PFSK-1 (cell line): ENCODE measurements at regions not wholly inside any gene's neighbourhood (a gene's known extent, or its start where the extent isn't known, plus 50 kb on each side); places are given as distances from the start of the nearest gene placed in this dataset.

Experiments
- FOXP2 ChIP-seq: optimal IDR thresholded peaks from 2 replicates; pipeline ENCODE3; 2011; ENCODE audit warnings: borderline replicate concordance, control low read depth, inconsistent platforms; ENCODE audit not compliant: insufficient read depth; ENCODE audit errors: extremely low read length, extremely low read depth
- POLR2AphosphoS5 ChIP-seq: IDR thresholded peaks from 2 replicates; pipeline ENCODE4 v1.6.1; 2012; ENCODE audit warnings: low read depth, mild to moderate bottlenecking, control low read depth, low read length, moderate library complexity
- REST ChIP-seq, 2 experiments: IDR thresholded peaks; 2 replicates each; pipeline versions ENCODE4 v1.6.1 to v1.8.0; 2011 to 2012; ENCODE audit warnings: low read depth in 2 of 2, low read length in 2 of 2, control low read depth in 1 of 2, inconsistent platforms in 1 of 2, mild to moderate bottlenecking in 1 of 2, moderate library complexity in 1 of 2; ENCODE audit not compliant: insufficient read depth in 1 of 2
- SIN3A ChIP-seq: IDR thresholded peaks from 2 replicates; pipeline ENCODE4 v1.6.1; 2012; ENCODE audit warnings: mild to moderate bottlenecking, low read length, moderate library complexity, borderline replicate concordance; ENCODE audit not compliant: insufficient read depth
- TAF1 ChIP-seq: IDR thresholded peaks from 2 replicates; pipeline ENCODE4 v1.6.1; 2012; ENCODE audit warnings: low read length, control low read depth, borderline replicate concordance; ENCODE audit not compliant: insufficient read depth

- no peak for TF ChIP-seq REST (IDR thresholded peaks at IDR 0.05; ENCODE audit: insufficient read depth in 1 of 2, low read depth in 2 of 2, low read length in 2 of 2)
Measured at GRCh38 chr11:28730889-28731288, 622.7 kb downstream of the METTL15 start.

GRCh38 chr11:28730336-28730735, 622.1 kb downstream of the METTL15 start:
- no peak for TF ChIP-seq TAF1
- TF ChIP-seq POLR2AphosphoS5: no peak
- no peak for TF ChIP-seq SIN3A
- no peak for TF ChIP-seq FOXP2
- TF ChIP-seq REST (IDR thresholded peaks at IDR 0.05; ENCODE audit: insufficient read depth in 1 of 2, low read depth in 2 of 2, low read length in 2 of 2): no peak

- no peak for TF ChIP-seq SIN3A
- no peak for TF ChIP-seq TAF1
- no peak for TF ChIP-seq POLR2AphosphoS5
Measured at GRCh38 chr11:28729339-28729738, 621.2 kb downstream of the METTL15 start.

GRCh38 chr11:28728666-28729065, 620.5 kb downstream of the METTL15 start:
- TF ChIP-seq FOXP2: no peak
- no peak for TF ChIP-seq TAF1
- no peak for TF ChIP-seq REST (IDR thresholded peaks at IDR 0.05; ENCODE audit: insufficient read depth in 1 of 2, low read depth in 2 of 2, low read length in 2 of 2)
- TF ChIP-seq POLR2AphosphoS5: no peak
- no peak for TF ChIP-seq SIN3A

- no peak for TF ChIP-seq POLR2AphosphoS5
- TF ChIP-seq TAF1: no peak
- no peak for TF ChIP-seq FOXP2
- TF ChIP-seq SIN3A: no peak
- TF ChIP-seq REST (IDR thresholded peaks at IDR 0.05; ENCODE audit: insufficient read depth in 1 of 2, low read depth in 2 of 2, low read length in 2 of 2): no peak
Measured at GRCh38 chr11:28727254-28727653, 619.1 kb downstream of the METTL15 start.

- TF ChIP-seq REST (IDR thresholded peaks at IDR 0.05; ENCODE audit: insufficient read depth in 1 of 2, low read depth in 2 of 2, low read length in 2 of 2): no peak
- TF ChIP-seq SIN3A: no peak
- no peak for TF ChIP-seq TAF1
- no peak for TF ChIP-seq FOXP2
- TF ChIP-seq POLR2AphosphoS5: no peak
Measured at GRCh38 chr11:28726432-28726831, 618.2 kb downstream of the METTL15 start.
